K562 (cell line): ENCODE measurements at regions not wholly inside any gene's neighbourhood (a gene's known extent, or its start where the extent isn't known, plus 50 kb on each side); places are given as distances from the start of the nearest gene placed in this dataset.

ENCODE experiments used
- ATAC-seq: fragments of 200-7000 bp; cut with Tn5 transposase; 3 replicates; pipeline ENCODE4 v1.9.1; 2020; ENCODE audit warnings: moderate library complexity
- BruUV-seq: library from RNA; stranded (reverse); fragments of 400-500 nt; replicated peaks from 2 replicates; lab custom pipeline; 2021; lab: Mats Ljungman, UMichigan
- CTCF ChIA-PET: fragments of 300-600 bp; formaldehyde crosslinking; extraction: SDS; loops from one replicate; lab custom pipeline; 2021; ENCODE audit warnings: low intra/inter-chr PET ratio; lab: Yijun Ruan, JAX
- POLR2A ChIA-PET: fragments of 300-600, 350-650 bp; sonication (Branson Sonifier 250); formaldehyde crosslinking; extraction: SDS; loops from one replicate; lab custom pipeline; 2021; ENCODE audit warnings: antibody characterized with exemption, inconsistent platforms; lab: Yijun Ruan, JAX
- DNase-seq, 4 experiments: peaks; one replicate each; pipeline versions ENCODE4 v3.0.0 to v3.0.0-alpha.2; 2011 to 2018; ENCODE audit warnings: low spot score in 3 of 4, mixed read lengths in 3 of 4; ENCODE audit errors: extremely low read depth in 1 of 4
- FAIRE-seq: peaks from 2 replicates; lab custom pipeline; 2011; peaks lifted over from hg19 to GRCh38; lab: Jason Lieb, UNC
- H2AFZ ChIP-seq: 2 replicates; pipeline ENCODE4 v1.6.0; 2011; ENCODE audit warnings: low read depth, low read length, control low read depth, inconsistent platforms
- H3K27ac ChIP-seq: fragments of 200-600 bp; 3 replicates; pipeline ENCODE4 v1.8.0; 2011; ENCODE audit warnings: low read depth, mild to moderate bottlenecking, control low read depth, inconsistent platforms, low read length, moderate library complexity, mixed read lengths; ENCODE audit errors: extremely low read depth
- H3K27me3 ChIP-seq, 2 experiments: fragments of 300-600 bp in 1 of 2; 2 replicates in 1 of 2; 3 replicates in 1 of 2; pipeline versions ENCODE4 v1.6.0 to v1.8.0; 2011; ENCODE audit warnings: inconsistent platforms in 2 of 2, low read length in 2 of 2, mild to moderate bottlenecking in 1 of 2, mixed read lengths in 1 of 2, moderate library complexity in 1 of 2; ENCODE audit not compliant: control insufficient read depth in 2 of 2, insufficient read depth in 2 of 2
- H3K36me3 ChIP-seq: fragments of 300-600 bp; 3 replicates; pipeline ENCODE4 v1.8.0; 2011; ENCODE audit warnings: mild to moderate bottlenecking, low read length, inconsistent platforms; ENCODE audit not compliant: control insufficient read depth, insufficient read depth
- H3K4me1 ChIP-seq, 2 experiments: fragments of 200-600 bp in 1 of 2; replicated peaks in 1 of 2; 2 replicates in 1 of 2; 3 replicates in 1 of 2; pipeline versions ENCODE4 v1.5.1 to v1.8.0; 2011; ENCODE audit warnings: inconsistent platforms in 2 of 2, low read length in 2 of 2, mild to moderate bottlenecking in 1 of 2, mixed read lengths in 1 of 2, moderate library complexity in 1 of 2; ENCODE audit not compliant: control insufficient read depth in 2 of 2, insufficient read depth in 2 of 2
- H3K4me2 ChIP-seq: 2 replicates; pipeline ENCODE4 v1.6.1; 2011; ENCODE audit warnings: low read length, control low read depth, inconsistent platforms, mixed read lengths; ENCODE audit not compliant: insufficient read depth
- H3K4me3 ChIP-seq: fragments of 200-600 bp; sonication (generic), shearing (Covaris generic); 2 replicates; pipeline ENCODE4 v1.5.1; 2016; ENCODE audit warnings: control low read depth, inconsistent platforms
- H3K79me2 ChIP-seq: fragments of 200-600 bp; 3 replicates; pipeline ENCODE4 v1.8.0; 2011; ENCODE audit warnings: low read length, inconsistent platforms; ENCODE audit not compliant: control insufficient read depth, insufficient read depth
- H3K9ac ChIP-seq, 2 experiments: 2 replicates each; pipeline versions ENCODE4 v1.6.0 to v1.6.1; 2011; ENCODE audit warnings: low read depth in 2 of 2, low read length in 2 of 2, control low read depth in 1 of 2, inconsistent platforms in 1 of 2, mild to moderate bottlenecking in 1 of 2, mixed read lengths in 1 of 2; ENCODE audit not compliant: insufficient read depth in 1 of 2
- H3K9me1 ChIP-seq: one replicate; pipeline ENCODE4 v1.6.0; 2011; ENCODE audit warnings: inconsistent platforms, mild to moderate bottlenecking, low read length, moderate library complexity; ENCODE audit not compliant: control insufficient read depth, insufficient read depth
- H3K9me3 ChIP-seq: replicated peaks from 2 replicates; pipeline ENCODE4 v1.5.1; 2011; ENCODE audit warnings: low read depth, low read length, inconsistent platforms; ENCODE audit not compliant: control insufficient read depth, insufficient read depth
- H4K20me1 ChIP-seq: replicated peaks from 2 replicates; pipeline ENCODE4 v1.6.1; 2011; ENCODE audit warnings: low read length, inconsistent platforms, mixed read lengths; ENCODE audit not compliant: control insufficient read depth, insufficient read depth
- CXXC5 ChIP-seq: fragments of 250-450 bp; sonication (Bioruptor Pico); IDR thresholded peaks from 2 replicates; pipeline ENCODE4 v1.8.0; 2022; ENCODE audit warnings: inconsistent platforms, mild to moderate bottlenecking, moderate library complexity
- ELF1 ChIP-seq: fragments of 200-800 bp; sonication (Bioruptor generic); IDR thresholded peaks from 2 replicates; pipeline ENCODE4 v1.6.1; 2016; ENCODE audit warnings: missing genetic modification characterization, missing compliant biosample characterization
- ETS1 ChIP-seq: conservative IDR thresholded peaks from 2 replicates; pipeline ENCODE4 v1.6.1; 2011; ENCODE audit warnings: low read depth, mild to moderate bottlenecking, low read length; ENCODE audit not compliant: control insufficient read depth
- HMBOX1 ChIP-seq: sonication (generic); IDR thresholded peaks from 2 replicates; pipeline ENCODE4 v1.6.1; 2016
- HNRNPL ChIP-seq: fragments of 200-400 bp; formaldehyde crosslinking; IDR thresholded peaks from 2 replicates; pipeline ENCODE4 v1.6.1; 2017; ENCODE audit warnings: low read depth, mild to moderate bottlenecking, low read length
- MCM3 ChIP-seq: fragments of 450-650 bp; IDR thresholded peaks from 2 replicates; pipeline ENCODE4 v1.6.1; 2016
- MECOM ChIP-seq: fragments of 250-450 bp; sonication (Bioruptor Pico); IDR thresholded peaks from 2 replicates; pipeline ENCODE4 v1.8.0; 2022; ENCODE audit warnings: inconsistent platforms
- MLLT1 ChIP-seq, 2 experiments: fragments of 450-650 bp; IDR thresholded peaks; 2 replicates each; pipeline ENCODE4 v1.6.1; 2016
- STAG1 ChIP-seq: sonication (generic); formaldehyde crosslinking; IDR thresholded peaks from 2 replicates; pipeline ENCODE4 v1.5.0; 2020; ENCODE audit warnings: missing genetic modification reagents, borderline replicate concordance
- TAF15 ChIP-seq: fragments of 200-400 bp; formaldehyde crosslinking; IDR thresholded peaks from 2 replicates; pipeline ENCODE4 v1.6.1; 2017; ENCODE audit warnings: mild to moderate bottlenecking, low read depth, low read length, moderate library complexity
- VEZF1 ChIP-seq: fragments of 200-800 bp; sonication (Bioruptor generic); IDR thresholded peaks from 2 replicates; pipeline ENCODE4 v1.6.1; 2017; ENCODE audit warnings: missing genetic modification characterization, missing compliant biosample characterization
- ZBED1 ChIP-seq: IDR thresholded peaks from 2 replicates; pipeline ENCODE4 v1.6.1; 2014
- ZNF140 ChIP-seq: fragments of 250-450 bp; sonication (Bioruptor Pico); IDR thresholded peaks from 2 replicates; pipeline ENCODE4 v1.8.0; 2021; ENCODE audit warnings: moderate library complexity, mild to moderate bottlenecking, inconsistent platforms
- ZNF174 ChIP-seq: fragments of 250-450 bp; sonication (Bioruptor Pico); IDR thresholded peaks from 2 replicates; pipeline ENCODE4 v1.4.0; 2020; ENCODE audit warnings: mild to moderate bottlenecking
- ZNF518B ChIP-seq: fragments of 250-450 bp; sonication (Bioruptor Pico); IDR thresholded peaks from 2 replicates; pipeline ENCODE4 v1.5.0; 2021; ENCODE audit warnings: mild to moderate bottlenecking, moderate library complexity
- WGBS: fragments of 100-300 bp; shearing (Covaris generic); methylation state at CpG from one replicate; pipeline ENCODE4 v1.1.6; 2016; ENCODE audit warnings: low coverage, mixed read lengths; ENCODE audit not compliant: insufficient coverage; ENCODE audit errors: missing lambda C conversion rate; 5-methylcytosine and 5-hydroxymethylcytosine counted together
- in situ Hi-C: fragments of 300-500 bp; cut with MboI; formaldehyde crosslinking; loops from 4 replicates; pipeline ENCODE4 v1.15.0; 2018; ENCODE audit warnings: inconsistent platforms, mixed read lengths
- intact Hi-C: fragments of 100-400 bp; cut with micrococcal nuclease; formaldehyde crosslinking; loops from 2 replicates; pipeline ENCODE4 v1.14.2; 2022

GRCh38 chr2:18498531-18498930 is 61.9 kb downstream of the RDH14 start (continued):
- TF ChIP-seq ZNF518B (no peak), ZNF140 (CRISPR knock-in tag) (no peak), STAG1 (no peak), VEZF1 (CRISPR knock-in tag) (no peak)

GRCh38 chr2:18496516-18496915 is 63.9 kb downstream of the RDH14 start:
- no peak for ATAC-seq
- H3K27me3 ChIP-seq = no peaks in the 10 kb centered on the region
- H3K4me3 ChIP-seq = no peak overlapping the region
- no peaks in the 10 kb centered on the region for H3K9me3 ChIP-seq
- CTCF ChIA-PET = no interaction called here
- intact Hi-C loops (no loop called here), in situ Hi-C loops (no loop called here)
- no peaks in the 10 kb centered on the region for H3K4me1 ChIP-seq
- no peak overlapping the region for H3K9ac ChIP-seq
- POLR2A ChIA-PET = no interaction called here
- no peaks in the 10 kb centered on the region for H3K9me1 ChIP-seq
- H2AFZ ChIP-seq = no peak overlapping the region
- no TSS peak for BruUV-seq
- FAIRE-seq = no peak
- no peaks in the 10 kb centered on the region for H4K20me1 ChIP-seq
- no peaks in the 10 kb centered on the region for H3K36me3 ChIP-seq
- WGBS = 0% methylated on average over 4 of the region's 4 CpGs
- H3K79me2 ChIP-seq = no peaks in the 10 kb centered on the region
- H3K27ac ChIP-seq = no peak overlapping the region
- no peak overlapping the region for H3K4me2 ChIP-seq
- no peak for DNase-seq
- TF ChIP-seq MECOM (CRISPR knock-in tag) (no peak), ZBED1 (no peak), HNRNPL (no peak), HMBOX1 (no peak), TAF15 (no peak), ETS1 (no peak), CXXC5 (CRISPR knock-in tag) (no peak), MLLT1 (IDR thresholded peaks at IDR 0.05) (no peak), ELF1 (tag) (no peak), ZNF174 (CRISPR knock-in tag) (no peak), MCM3 (no peak)
